OCI-LY1 (cell line): ENCODE measurements at regions not wholly inside any gene's neighbourhood (a gene's known extent, or its start where the extent isn't known, plus 50 kb on each side); places are given as distances from the start of the nearest gene placed in this dataset.

Source experiments
- H2AFZ ChIP-seq: fragments of 200-600 bp; sonication (generic), shearing (Covaris generic); 2 replicates; pipeline ENCODE4 v1.6.0; 2014; ENCODE audit warnings: antibody characterized with exemption, mild to moderate bottlenecking, low read length
- H3F3A ChIP-seq: fragments of 200-600 bp; sonication (generic), shearing (Covaris generic); 2 replicates; pipeline ENCODE4 v1.6.0; 2014; ENCODE audit warnings: mild to moderate bottlenecking, antibody characterized with exemption, low read length, moderate library complexity; ENCODE audit not compliant: insufficient read depth
- H3K27ac ChIP-seq: fragments of 200-600 bp; sonication (generic); 2 replicates; pipeline ENCODE4 v1.5.1; 2014; ENCODE audit warnings: low read length, mixed run types, mild to moderate bottlenecking, low read depth; ENCODE audit not compliant: poor library complexity, severe bottlenecking
- H3K27me3 ChIP-seq: fragments of 200-600 bp; sonication (generic); 2 replicates; pipeline ENCODE4 v1.6.0; 2014; ENCODE audit warnings: antibody characterized with exemption, mild to moderate bottlenecking, low read length, moderate library complexity; ENCODE audit not compliant: insufficient read depth
- H3K36me3 ChIP-seq: fragments of 200-600 bp; sonication (generic); 2 replicates; pipeline ENCODE4 v1.6.1; 2014; ENCODE audit warnings: mild to moderate bottlenecking, antibody characterized with exemption, low read length, moderate library complexity, mixed read lengths; ENCODE audit not compliant: insufficient read depth
- H3K4me1 ChIP-seq: fragments of 200-600 bp; sonication (generic); 2 replicates; pipeline ENCODE4 v1.5.1; 2014; ENCODE audit warnings: mild to moderate bottlenecking, low read length, moderate library complexity; ENCODE audit not compliant: insufficient read depth, severe bottlenecking
- H3K4me2 ChIP-seq: fragments of 200-600 bp; sonication (generic), shearing (Covaris generic); 2 replicates; pipeline ENCODE4 v1.6.1; 2014; ENCODE audit warnings: low read length
- H3K4me3 ChIP-seq: fragments of 200-600 bp; sonication (generic); 2 replicates; pipeline ENCODE4 v1.5.1; 2014; ENCODE audit warnings: low read length, low read depth, mild to moderate bottlenecking, mixed read lengths; ENCODE audit not compliant: poor library complexity, severe bottlenecking
- H3K79me2 ChIP-seq: fragments of 200-600 bp; shearing (Covaris generic); 2 replicates; pipeline ENCODE4 v1.6.1; 2016; ENCODE audit warnings: mixed run types, low read length, mixed read lengths; ENCODE audit not compliant: insufficient read depth
- H3K9ac ChIP-seq: fragments of 200-600 bp; sonication (generic), shearing (Covaris generic); 2 replicates; pipeline ENCODE4 v1.6.1; 2014; ENCODE audit warnings: mild to moderate bottlenecking, low read length, mixed read lengths
- H3K9me2 ChIP-seq: fragments of 200-600 bp; sonication (generic), shearing (Covaris generic); 2 replicates; pipeline ENCODE4 v1.6.1; 2014; ENCODE audit warnings: low read depth, mild to moderate bottlenecking, low read length, mixed read lengths
- H3K9me3 ChIP-seq: fragments of 200-600 bp; shearing (Covaris generic); 2 replicates; pipeline ENCODE4 v1.6.1; 2014; ENCODE audit warnings: low read length, mixed read lengths
- H4K20me1 ChIP-seq: fragments of 200-600 bp; sonication (generic), shearing (Covaris generic); 2 replicates; pipeline ENCODE4 v1.6.0; 2016; ENCODE audit warnings: mild to moderate bottlenecking, low read length; ENCODE audit not compliant: insufficient read depth
- EZH2 ChIP-seq: fragments of 200-600 bp; sonication (generic), shearing (Covaris generic); IDR thresholded peaks from 2 replicates; pipeline ENCODE4 v1.8.0; 2017; ENCODE audit warnings: borderline replicate concordance, mixed run types, mild to moderate bottlenecking, antibody characterized with exemption, low read length, moderate library complexity, mixed read lengths
- TF ChIP-seq, protein P1 (sequence below): fragments of 200-600 bp; sonication (generic), shearing (Covaris generic); IDR thresholded peaks from 2 replicates; pipeline ENCODE4 v1.5.1; 2017; ENCODE audit warnings: mild to moderate bottlenecking, antibody characterized with exemption, low read length, moderate library complexity, mixed read lengths

GRCh38 chr6:97406633-97407032, 123.6 kb upstream of the MMS22L start:
- Histone ChIP-seq H3F3A (no peaks in the 10 kb centered on the region), H3K9me2 (no peaks in the 10 kb centered on the region), H3K4me2 (no peak overlapping the region), H2AFZ (no peak overlapping the region), H3K27me3 (no peaks in the 10 kb centered on the region), H3K9me3 (no peaks in the 10 kb centered on the region), H3K9ac (no peak overlapping the region), H3K27ac (no peak overlapping the region), H3K4me1 (no peaks in the 10 kb centered on the region), H3K4me3 (no peak overlapping the region), H3K36me3 (no peaks in the 10 kb centered on the region), H4K20me1 (no peaks in the 10 kb centered on the region), H3K79me2 (no peaks in the 10 kb centered on the region)
- TF ChIP-seq EZH2 = no peak

DNA sequence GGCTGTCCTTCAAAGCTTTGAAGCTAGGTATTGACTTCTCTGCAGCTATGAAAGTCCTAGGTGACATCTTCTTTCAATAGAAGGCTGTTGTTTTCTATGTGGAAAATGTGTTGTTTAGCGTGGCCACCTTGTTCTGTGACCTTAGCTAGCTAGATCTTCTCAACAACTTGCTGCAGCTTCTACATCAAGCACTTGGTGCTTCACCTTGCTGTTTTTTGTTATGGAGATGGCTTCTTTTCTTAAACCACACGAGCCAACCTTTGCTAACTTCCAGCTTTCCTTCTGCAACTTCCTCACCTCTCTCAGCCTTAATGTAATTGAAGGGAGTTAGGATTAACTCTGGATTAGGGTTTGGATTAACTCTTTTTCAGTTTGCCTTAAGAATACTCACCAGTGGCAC, 128.6 kb upstream of the MMS22L start:
- no peak overlapping the region for H3K4me2 ChIP-seq
- no peaks in the 10 kb centered on the region for H4K20me1 ChIP-seq
- no peaks in the 10 kb centered on the region for H3K9me3 ChIP-seq
- no peaks in the 10 kb centered on the region for H3K79me2 ChIP-seq
- H2AFZ ChIP-seq = no peak overlapping the region
- no peaks in the 10 kb centered on the region for H3K27me3 ChIP-seq
- no peaks in the 10 kb centered on the region for H3K36me3 ChIP-seq
- no peak overlapping the region for H3K27ac ChIP-seq
- H3K4me3 ChIP-seq = no peak overlapping the region
- H3K9ac ChIP-seq = no peak overlapping the region
- TF ChIP-seq, protein P1, sequence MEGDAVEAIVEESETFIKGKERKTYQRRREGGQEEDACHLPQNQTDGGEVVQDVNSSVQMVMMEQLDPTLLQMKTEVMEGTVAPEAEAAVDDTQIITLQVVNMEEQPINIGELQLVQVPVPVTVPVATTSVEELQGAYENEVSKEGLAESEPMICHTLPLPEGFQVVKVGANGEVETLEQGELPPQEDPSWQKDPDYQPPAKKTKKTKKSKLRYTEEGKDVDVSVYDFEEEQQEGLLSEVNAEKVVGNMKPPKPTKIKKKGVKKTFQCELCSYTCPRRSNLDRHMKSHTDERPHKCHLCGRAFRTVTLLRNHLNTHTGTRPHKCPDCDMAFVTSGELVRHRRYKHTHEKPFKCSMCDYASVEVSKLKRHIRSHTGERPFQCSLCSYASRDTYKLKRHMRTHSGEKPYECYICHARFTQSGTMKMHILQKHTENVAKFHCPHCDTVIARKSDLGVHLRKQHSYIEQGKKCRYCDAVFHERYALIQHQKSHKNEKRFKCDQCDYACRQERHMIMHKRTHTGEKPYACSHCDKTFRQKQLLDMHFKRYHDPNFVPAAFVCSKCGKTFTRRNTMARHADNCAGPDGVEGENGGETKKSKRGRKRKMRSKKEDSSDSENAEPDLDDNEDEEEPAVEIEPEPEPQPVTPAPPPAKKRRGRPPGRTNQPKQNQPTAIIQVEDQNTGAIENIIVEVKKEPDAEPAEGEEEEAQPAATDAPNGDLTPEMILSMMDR = no peak
- no peak for TF ChIP-seq EZH2
- no peaks in the 10 kb centered on the region for H3K4me1 ChIP-seq
- no peaks in the 10 kb centered on the region for H3K9me2 ChIP-seq
- no peaks in the 10 kb centered on the region for H3F3A ChIP-seq

DNA sequence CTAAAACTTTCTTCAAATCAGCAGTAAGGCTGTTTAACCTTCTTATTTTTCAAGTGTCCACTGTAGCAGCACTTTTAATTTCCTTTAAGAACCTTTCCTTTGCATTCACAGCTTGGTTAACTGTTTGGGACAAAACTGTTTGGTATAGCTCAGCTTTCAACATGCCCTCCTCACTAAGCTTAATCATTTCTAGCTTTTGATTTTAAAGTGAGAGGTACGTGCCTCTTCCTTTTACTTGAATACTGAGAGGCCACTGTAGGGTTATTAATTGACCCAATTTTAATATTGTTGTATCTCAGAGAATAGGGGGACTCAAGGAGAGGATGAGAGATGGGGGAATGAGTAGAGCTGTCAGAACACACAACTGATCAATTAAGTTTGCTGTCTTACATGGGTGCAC, 129.5 kb upstream of the MMS22L start:
- H3K36me3 ChIP-seq = no peaks in the 10 kb centered on the region
- H3K4me3 ChIP-seq = no peak overlapping the region
- no peaks in the 10 kb centered on the region for H3K9me2 ChIP-seq
- H3K79me2 ChIP-seq = no peaks in the 10 kb centered on the region
- no peaks in the 10 kb centered on the region for H3K27me3 ChIP-seq
- no peak overlapping the region for H3K27ac ChIP-seq
- H2AFZ ChIP-seq = no peak overlapping the region
- H3F3A ChIP-seq = no peaks in the 10 kb centered on the region
- H3K9ac ChIP-seq = no peak overlapping the region
- TF ChIP-seq, protein P1 = no peak
- no peak for TF ChIP-seq EZH2
- no peaks in the 10 kb centered on the region for H4K20me1 ChIP-seq
- H3K9me3 ChIP-seq = no peaks in the 10 kb centered on the region
- no peak overlapping the region for H3K4me2 ChIP-seq
- no peaks in the 10 kb centered on the region for H3K4me1 ChIP-seq

DNA sequence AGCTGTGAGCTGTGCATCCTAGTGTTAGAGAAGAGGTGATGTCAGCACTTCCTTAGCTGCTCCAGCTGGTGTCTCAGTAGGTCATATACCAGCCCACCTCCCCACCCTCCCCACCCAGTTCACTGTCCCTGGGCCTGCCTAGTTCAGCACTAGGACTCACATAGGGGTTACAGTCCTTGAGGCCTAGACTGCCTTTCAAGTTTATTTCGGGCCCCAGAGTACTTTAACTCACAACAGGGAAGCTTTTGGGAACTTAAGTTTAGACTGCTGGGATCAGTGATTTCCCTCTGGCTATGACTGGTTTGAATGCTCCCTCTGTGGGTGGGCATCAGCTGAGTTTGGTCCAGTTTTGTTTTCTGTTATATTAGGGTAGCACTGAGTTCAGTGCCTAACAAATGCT, 139.2 kb upstream of the MMS22L start:
- Histone ChIP-seq H3K79me2 (no peaks in the 10 kb centered on the region), H3K4me2 (no peak overlapping the region), H3K27ac (no peak overlapping the region), H3K27me3 (no peaks in the 10 kb centered on the region), H3K4me1 (no peaks in the 10 kb centered on the region), H3K36me3 (no peaks in the 10 kb centered on the region), H3F3A (no peaks in the 10 kb centered on the region), H3K9ac (no peak overlapping the region), H3K9me3 (no peaks in the 10 kb centered on the region), H2AFZ (no peak overlapping the region), H4K20me1 (no peaks in the 10 kb centered on the region), H3K9me2 (no peaks in the 10 kb centered on the region), H3K4me3 (no peak overlapping the region)
- TF ChIP-seq EZH2 = no peak
- TF ChIP-seq, protein P1 = no peak
